Esophagus muscularis mucosa (tissue), 4 donors: ENCODE measurements at regions not wholly inside any gene's neighbourhood (a gene's known extent, or its start where the extent isn't known, plus 50 kb on each side); places are given as distances from the start of the nearest gene placed in this dataset.

Experiments
- DNase-seq: peaks from one replicate; pipeline ENCODE4 v3.0.0-alpha.2; 2017; ENCODE audit errors: extremely low spot score
- H3K27ac ChIP-seq, 4 donors: fragments of 200-600 bp; sonication (generic); replicated peaks in 1 of 4; 1 replicate in 3 of 4; 2 replicates in 1 of 4; pipeline ENCODE4 v1.5.1; 2016 to 2019; ENCODE audit warnings: mild to moderate bottlenecking in 1 of 4
- H3K27me3 ChIP-seq, 4 donors: fragments of 200-600 bp; sonication (generic); one replicate each; pipeline versions ENCODE4 v1.5.1 to v1.6.0; 2016 to 2019
- H3K36me3 ChIP-seq, 4 donors: fragments of 200-600 bp; sonication (generic); one replicate each; pipeline ENCODE4 v1.5.1; 2016 to 2019
- H3K4me1 ChIP-seq, 4 donors: fragments of 200-600 bp; sonication (generic); one replicate each; pipeline ENCODE4 v1.5.1; 2016 to 2019
- H3K4me3 ChIP-seq, 4 donors: fragments of 200-600 bp; sonication (generic); 1 replicate in 2 of 4; 2 replicates in 2 of 4; pipeline ENCODE4 v1.5.1; 2016 to 2019; ENCODE audit warnings: mild to moderate bottlenecking in 4 of 4, moderate library complexity in 1 of 4
- H3K9me3 ChIP-seq, 4 donors: fragments of 200-600 bp; sonication (generic); 1 replicate in 3 of 4; 2 replicates in 1 of 4; pipeline ENCODE4 v1.5.1; 2016 to 2019
- EP300 ChIP-seq: sonication (generic); formaldehyde crosslinking; IDR thresholded peaks from one replicate; pipeline ENCODE4 v1.6.1; 2017; ENCODE audit warnings: antibody characterized with exemption
- POLR2A ChIP-seq: fragments of 450-650 bp; IDR thresholded peaks from one replicate; pipeline ENCODE4 v1.6.1; 2017; ENCODE audit warnings: antibody characterized with exemption, moderate library complexity, mild to moderate bottlenecking, low read depth
- POLR2AphosphoS5 ChIP-seq, 2 donors: sonication (generic); formaldehyde crosslinking; IDR thresholded peaks; one replicate each; pipeline ENCODE4 v1.6.1; 2017; ENCODE audit warnings: antibody characterized with exemption in 2 of 2
- WGBS: methylation state at CpG from one replicate; pipeline ENCODE4 v1.1.5; 2018; 5-methylcytosine and 5-hydroxymethylcytosine counted together
- intact Hi-C: fragments of 100-400 bp; cut with DNase I; formaldehyde crosslinking; loops from one replicate; pipeline ENCODE4 v1.15.1; 2023
- TF ChIP-seq, protein P1 (sequence below), 3 experiments: fragments of 200-600 bp in 2 of 3; fragments of 450-650 bp in 1 of 3; sonication (generic) in 2 of 3; IDR thresholded peaks; one replicate each; pipeline ENCODE4 v1.5.1; 2017 to 2019; ENCODE audit warnings: antibody characterized with exemption in 3 of 3, mild to moderate bottlenecking in 2 of 3, moderate library complexity in 1 of 3

DNA sequence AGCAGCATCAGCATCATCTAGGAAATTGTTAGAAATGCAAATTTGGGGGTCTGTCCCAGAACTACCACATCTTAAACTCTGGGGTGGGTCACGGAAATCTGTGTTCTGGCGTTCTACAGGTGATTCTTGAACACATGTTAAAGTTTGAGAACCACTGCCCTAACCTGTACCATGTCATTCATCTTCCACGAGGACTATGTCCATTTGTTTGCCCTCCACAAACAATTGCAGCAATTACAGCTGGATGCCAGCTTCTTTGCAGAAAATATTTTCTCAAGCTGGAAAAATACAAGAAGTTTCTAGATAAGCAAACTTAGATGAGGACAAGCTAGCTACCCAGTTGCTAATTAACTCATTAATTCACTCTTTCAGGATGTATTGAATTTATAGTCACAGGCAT lies 54.1 kb downstream of the MAFB start:
- DNase-seq = peak; percentile 10
- H3K9me3 ChIP-seq = no peaks in the 10 kb centered on the region
- no peak overlapping the region for H3K27ac ChIP-seq
- whole genome bisulfite sequencing = 100% methylated on average over 3 of the region's 3 CpGs
- no peaks in the 10 kb centered on the region for H3K27me3 ChIP-seq
- H3K4me3 ChIP-seq = no peak overlapping the region
- intact Hi-C loops = no loop called here
- H3K4me1 ChIP-seq = peaks cover 0 to 14% (median 6%) of the 10 kb centered on the region in 4 donors
- H3K36me3 ChIP-seq = no peaks in the 10 kb centered on the region
- TF ChIP-seq EP300 (no peak), POLR2A (no peak), POLR2AphosphoS5 (IDR thresholded peaks at IDR 0.05) (no peak)
- TF ChIP-seq, protein P1, sequence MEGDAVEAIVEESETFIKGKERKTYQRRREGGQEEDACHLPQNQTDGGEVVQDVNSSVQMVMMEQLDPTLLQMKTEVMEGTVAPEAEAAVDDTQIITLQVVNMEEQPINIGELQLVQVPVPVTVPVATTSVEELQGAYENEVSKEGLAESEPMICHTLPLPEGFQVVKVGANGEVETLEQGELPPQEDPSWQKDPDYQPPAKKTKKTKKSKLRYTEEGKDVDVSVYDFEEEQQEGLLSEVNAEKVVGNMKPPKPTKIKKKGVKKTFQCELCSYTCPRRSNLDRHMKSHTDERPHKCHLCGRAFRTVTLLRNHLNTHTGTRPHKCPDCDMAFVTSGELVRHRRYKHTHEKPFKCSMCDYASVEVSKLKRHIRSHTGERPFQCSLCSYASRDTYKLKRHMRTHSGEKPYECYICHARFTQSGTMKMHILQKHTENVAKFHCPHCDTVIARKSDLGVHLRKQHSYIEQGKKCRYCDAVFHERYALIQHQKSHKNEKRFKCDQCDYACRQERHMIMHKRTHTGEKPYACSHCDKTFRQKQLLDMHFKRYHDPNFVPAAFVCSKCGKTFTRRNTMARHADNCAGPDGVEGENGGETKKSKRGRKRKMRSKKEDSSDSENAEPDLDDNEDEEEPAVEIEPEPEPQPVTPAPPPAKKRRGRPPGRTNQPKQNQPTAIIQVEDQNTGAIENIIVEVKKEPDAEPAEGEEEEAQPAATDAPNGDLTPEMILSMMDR (IDR thresholded peaks at IDR 0.05) = no peak

GRCh38 chr20:40633123-40633850 lies 55.7 kb downstream of the MAFB start:
- intact Hi-C loops = no loop called here
- Histone ChIP-seq H3K4me1 (peaks cover 0 to 14% (median 6%) of the 10 kb centered on the region in 4 donors), H3K4me3 (no peak overlapping the region), H3K27ac (no peak overlapping the region), H3K27me3 (no peaks in the 10 kb centered on the region), H3K9me3 (no peaks in the 10 kb centered on the region), H3K36me3 (no peaks in the 10 kb centered on the region)
- peak; percentile 70 for DNase-seq
- WGBS = 76% methylated on average over 5 of the region's 5 CpGs
- TF ChIP-seq, protein P1 (IDR thresholded peaks at IDR 0.05) = no peak
- no peak for TF ChIP-seq POLR2A
- TF ChIP-seq POLR2AphosphoS5 (IDR thresholded peaks at IDR 0.05) = no peak
- TF ChIP-seq EP300 = no peak

GRCh38 chr20:40632346-40632976 lies 56.6 kb downstream of the MAFB start:
- peak; percentile 86 for DNase-seq
- intact Hi-C loops = no loop called here
- Histone ChIP-seq H3K4me1 (peaks cover 0 to 14% (median 6%) of the 10 kb centered on the region in 4 donors), H3K27me3 (no peaks in the 10 kb centered on the region), H3K27ac (no peak overlapping the region), H3K4me3 (no peak overlapping the region), H3K9me3 (no peaks in the 10 kb centered on the region), H3K36me3 (no peaks in the 10 kb centered on the region)
- WGBS = 78% methylated on average over 10 of the region's 10 CpGs
- TF ChIP-seq EP300 (no peak), POLR2AphosphoS5 (IDR thresholded peaks at IDR 0.05) (no peak), POLR2A (no peak)
- TF ChIP-seq, protein P1 (IDR thresholded peaks at IDR 0.05) = no peak

DNA sequence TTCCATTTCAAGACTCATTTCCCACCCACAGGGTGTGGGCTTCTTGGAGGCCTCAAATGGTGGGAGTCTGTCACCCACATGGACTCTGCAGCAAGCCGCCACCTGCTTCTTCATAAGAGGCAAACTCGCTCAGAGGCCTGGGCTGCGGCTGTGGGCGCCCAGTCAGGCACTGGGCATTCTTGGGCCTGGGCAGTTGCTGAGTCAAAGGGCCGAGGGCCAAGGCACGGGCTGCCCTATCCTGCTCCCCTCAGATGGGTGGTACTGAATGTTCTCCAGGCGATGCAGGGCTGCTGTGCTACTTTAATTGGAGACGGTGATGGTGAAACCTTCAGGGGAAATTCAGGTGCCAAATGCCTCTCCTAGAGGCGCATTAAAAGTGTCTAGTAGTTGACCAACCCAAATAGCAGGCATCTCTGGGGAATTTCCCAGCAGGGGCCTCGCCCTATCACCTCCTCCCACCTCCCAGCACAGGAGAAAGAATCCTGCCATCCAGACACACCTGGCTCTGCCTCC lies 57.9 kb downstream of the MAFB start:
- DNase-seq = peak; percentile 80
- no peak for TF ChIP-seq EP300
- no peak overlapping the region for H3K27ac ChIP-seq
- H3K4me3 ChIP-seq = no peak overlapping the region
- no peaks in the 10 kb centered on the region for H3K36me3 ChIP-seq
- intact Hi-C loops = no loop called here
- H3K9me3 ChIP-seq = peaks cover 0 to 12% (median 0%) of the 10 kb centered on the region in 4 donors
- 96% methylated on average over 4 of the region's 10 CpGs for WGBS
- peaks cover 0 to 14% (median 6%) of the 10 kb centered on the region in 4 donors for H3K4me1 ChIP-seq
- H3K27me3 ChIP-seq = no peaks in the 10 kb centered on the region

GRCh38 chr20:40630713-40631112 lies 58.3 kb downstream of the MAFB start:
- no peak overlapping the region for H3K27ac ChIP-seq
- no peak overlapping the region for H3K4me3 ChIP-seq
- peaks cover 0 to 13% (median 0%) of the 10 kb centered on the region in 4 donors for H3K9me3 ChIP-seq
- WGBS = 77% methylated on average over 3 of the region's 3 CpGs
- no peaks in the 10 kb centered on the region for H3K27me3 ChIP-seq
- H3K36me3 ChIP-seq = no peaks in the 10 kb centered on the region
- TF ChIP-seq, protein P1 (IDR thresholded peaks at IDR 0.05) = no peak
- TF ChIP-seq EP300 (no peak), POLR2A (no peak), POLR2AphosphoS5 (IDR thresholded peaks at IDR 0.05) (no peak)
- peak; percentile 47 for DNase-seq
- peaks cover 0 to 14% (median 6%) of the 10 kb centered on the region in 4 donors for H3K4me1 ChIP-seq
- intact Hi-C loops = no loop called here
